HCT116 (cell line): ENCODE measurements at regions not wholly inside any gene's neighbourhood (a gene's known extent, or its start where the extent isn't known, plus 50 kb on each side); places are given as distances from the start of the nearest gene placed in this dataset.

ENCODE experiments used
- ATAC-seq: fragments of 200-7000 bp; cut with Tn5 transposase; 2 replicates; pipeline ENCODE4 v1.9.1; 2020; ENCODE audit warnings: mild to moderate bottlenecking, moderate library complexity
- BruUV-seq: library from RNA; stranded (reverse); fragments of 400-500 nt; replicated peaks from 2 replicates; lab custom pipeline; 2021; lab: Mats Ljungman, UMichigan
- CTCF ChIA-PET: fragments of 300-600 bp; sonication (Branson Sonifier 250); formaldehyde crosslinking; loops from one replicate; lab custom pipeline; 2021; ENCODE audit warnings: antibody characterized with exemption; lab: Charles Lee
- POLR2A ChIA-PET: fragments of 300-600, 350-600 bp; sonication (Branson Sonifier 250); formaldehyde crosslinking; loops from one replicate; lab custom pipeline; 2021; ENCODE audit warnings: antibody characterized with exemption; lab: Charles Lee
- RAD21 ChIA-PET, 2 experiments: fragments of 300-600 bp; sonication (Branson Sonifier 250); formaldehyde crosslinking; loops; one replicate each; lab custom pipeline; 2023; ENCODE audit warnings: low total read pairs in 2 of 2; ENCODE audit not compliant: uncharacterized antibody in 2 of 2, unreplicated experiment in 2 of 2, low non-redundant PET in 1 of 2; lab: Charles Lee
- DNase-seq: peaks from one replicate; pipeline ENCODE4 v3.0.0-alpha.2; 2010; ENCODE audit warnings: low read depth, low spot score
- H2AFZ ChIP-seq: fragments of 200-600 bp; shearing (Covaris generic), sonication (generic); 2 replicates; pipeline ENCODE4 v1.6.1; 2017; ENCODE audit warnings: low read depth, mixed run types, mixed read lengths, antibody characterized with exemption, low read length; ENCODE audit not compliant: poor library complexity, severe bottlenecking
- H3K27ac ChIP-seq: 2 replicates; pipeline ENCODE4 v1.5.1; 2012; ENCODE audit warnings: low read depth, low read length
- H3K27me3 ChIP-seq: fragments of 200-600 bp; sonication (generic); 2 replicates; pipeline ENCODE4 v1.6.1; 2016; ENCODE audit warnings: mixed run types, low read length, mixed read lengths; ENCODE audit not compliant: insufficient read depth
- H3K36me3 ChIP-seq, 2 experiments: fragments of 200-500 bp in 1 of 2; fragments of 200-600 bp in 1 of 2; sonication (Bioruptor generic) in 1 of 2; sonication (generic) in 1 of 2; 2 replicates each; pipeline versions ENCODE4 v1.5.1 to v1.6.1; 2014 to 2016; ENCODE audit warnings: low read length in 2 of 2, inconsistent platforms in 1 of 2, mixed read lengths in 1 of 2, mixed run types in 1 of 2; ENCODE audit not compliant: insufficient read depth in 2 of 2, control insufficient read depth in 1 of 2
- H3K4me1 ChIP-seq, 2 experiments: fragments of 200-600 bp in 1 of 2; sonication (generic) in 1 of 2; 2 replicates each; pipeline versions ENCODE4 v1.5.1 to v1.6.1; 2012 to 2017; ENCODE audit warnings: low read length in 2 of 2, inconsistent platforms in 1 of 2, mild to moderate bottlenecking in 1 of 2, mixed read lengths in 1 of 2, mixed run types in 1 of 2, moderate library complexity in 1 of 2; ENCODE audit not compliant: insufficient read depth in 2 of 2, control insufficient read depth in 1 of 2
- H3K4me2 ChIP-seq: fragments of 200-600 bp; sonication (generic); 2 replicates; pipeline ENCODE4 v1.6.1; 2017; ENCODE audit warnings: mixed run types, low read length, mixed read lengths
- H3K4me3 ChIP-seq, 2 experiments: fragments of 200-600 bp in 1 of 2; sonication (generic) in 1 of 2; replicated peaks in 1 of 2; 2 replicates each; pipeline ENCODE4 v1.5.1; 2011 to 2016; ENCODE audit warnings: low read length in 2 of 2, control low read depth in 1 of 2, low read depth in 1 of 2, mild to moderate bottlenecking in 1 of 2, mixed read lengths in 1 of 2, mixed run types in 1 of 2
- H3K79me2 ChIP-seq: fragments of 200-600 bp; sonication (generic); 2 replicates; pipeline ENCODE4 v1.6.1; 2017; ENCODE audit warnings: mild to moderate bottlenecking, mixed run types, low read length, moderate library complexity, mixed read lengths; ENCODE audit not compliant: insufficient read depth
- H3K9ac ChIP-seq: fragments of 200-600 bp; sonication (generic); 2 replicates; pipeline ENCODE4 v1.6.1; 2016; ENCODE audit warnings: low read length, mixed read lengths
- H3K9me2 ChIP-seq: fragments of 200-600 bp; sonication (generic), shearing (Covaris generic); 2 replicates; pipeline ENCODE4 v1.6.1; 2017; ENCODE audit warnings: mixed run types, mild to moderate bottlenecking, moderate library complexity; ENCODE audit not compliant: insufficient read depth
- H3K9me3 ChIP-seq, 2 experiments: fragments of 200-500 bp in 1 of 2; fragments of 200-600 bp in 1 of 2; sonication (Bioruptor generic) in 1 of 2; sonication (generic) in 1 of 2; 2 replicates each; pipeline ENCODE4 v1.6.1; 2014 to 2017; ENCODE audit warnings: low read length in 2 of 2, mixed read lengths in 2 of 2, inconsistent platforms in 1 of 2, low read depth in 1 of 2, mild to moderate bottlenecking in 1 of 2, mixed run types in 1 of 2, moderate library complexity in 1 of 2; ENCODE audit not compliant: control insufficient read depth in 1 of 2, insufficient read depth in 1 of 2
- H4K20me1 ChIP-seq: fragments of 200-600 bp; sonication (generic), shearing (Covaris generic); 2 replicates; pipeline ENCODE4 v1.6.1; 2017; ENCODE audit warnings: mixed run types, mild to moderate bottlenecking, moderate library complexity; ENCODE audit not compliant: insufficient read depth
- ELF1 ChIP-seq: IDR thresholded peaks from 2 replicates; pipeline ENCODE4 v1.6.1; 2012; ENCODE audit warnings: low read depth, borderline replicate concordance
- EZH2 ChIP-seq: fragments of 200-600 bp; sonication (generic); IDR thresholded peaks from 2 replicates; pipeline ENCODE4 v1.6.1; 2017; ENCODE audit warnings: antibody characterized with exemption, mixed run types
- FOSL1 ChIP-seq: IDR thresholded peaks from 2 replicates; pipeline ENCODE4 v1.6.1; 2012; ENCODE audit warnings: low read depth
- JUND ChIP-seq: IDR thresholded peaks from 2 replicates; pipeline ENCODE4 v1.6.1; 2012
- RAD21 ChIP-seq: IDR thresholded peaks from 2 replicates; pipeline ENCODE4 v1.6.1; 2012; ENCODE audit warnings: low read depth, mild to moderate bottlenecking
- SP1 ChIP-seq: IDR thresholded peaks from 2 replicates; pipeline ENCODE4 v1.6.1; 2012; ENCODE audit warnings: low read depth
- SRF ChIP-seq: IDR thresholded peaks from 2 replicates; pipeline ENCODE4 v1.6.1; 2012; ENCODE audit warnings: low read depth
- TCF7L2 ChIP-seq: IDR thresholded peaks from 2 replicates; pipeline ENCODE4 v1.7.0; 2011; ENCODE audit warnings: borderline replicate concordance, inconsistent platforms; ENCODE audit not compliant: insufficient read depth, insufficient read length; ENCODE audit errors: extremely low read depth
- YY1 ChIP-seq: IDR thresholded peaks from 2 replicates; pipeline ENCODE4 v1.6.1; 2011; ENCODE audit warnings: low read length, low read depth, moderate library complexity, mild to moderate bottlenecking; ENCODE audit not compliant: insufficient replicate concordance; ENCODE audit errors: extremely low read depth
- intact Hi-C: fragments of 100-400 bp; cut with micrococcal nuclease; formaldehyde crosslinking; loops from 2 replicates; pipeline ENCODE4 v1.10.0; 2022
- TF ChIP-seq, protein P1 (sequence below): IDR thresholded peaks from 2 replicates; pipeline ENCODE4 v1.6.1; 2012
- TF ChIP-seq, protein P2 (sequence below): IDR thresholded peaks from 2 replicates; pipeline ENCODE4 v1.6.1; 2011; ENCODE audit warnings: mild to moderate bottlenecking, low read length, moderate library complexity; ENCODE audit not compliant: insufficient replicate concordance; ENCODE audit errors: extremely low read depth
- TF ChIP-seq, protein P3 (sequence below): IDR thresholded peaks from 2 replicates; pipeline ENCODE4 v1.6.1; 2012

DNA sequence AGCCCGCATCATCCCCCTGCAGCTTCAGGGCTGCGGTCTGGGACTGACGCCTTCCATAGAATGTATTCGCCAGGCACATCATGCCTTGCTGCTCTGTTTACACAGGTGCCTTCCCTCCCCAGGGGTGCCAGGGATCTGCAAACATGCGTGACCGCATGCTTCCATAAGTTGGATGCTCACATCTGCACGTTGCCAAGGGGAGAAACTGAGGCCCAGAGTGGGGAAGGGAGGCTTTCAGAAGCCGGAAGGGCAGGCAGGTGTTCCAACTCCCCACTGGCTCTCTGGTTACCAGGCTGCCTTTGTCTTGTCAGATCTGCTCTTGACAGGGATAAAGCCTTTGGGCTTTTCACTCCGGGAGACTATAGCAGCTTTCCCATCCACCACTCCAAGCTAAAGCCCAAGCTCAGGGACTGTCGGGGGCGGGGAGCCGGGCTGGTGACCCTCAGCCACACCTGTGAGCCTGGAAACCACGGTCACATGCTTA, 125.8 kb upstream of the TNP1 start:
- BruUV-seq = no TSS peak
- TF ChIP-seq EZH2 = no peak
- no peak for TF ChIP-seq FOSL1
- TF ChIP-seq SRF = no peak
- no peak for TF ChIP-seq RAD21
- TF ChIP-seq, protein P1, sequence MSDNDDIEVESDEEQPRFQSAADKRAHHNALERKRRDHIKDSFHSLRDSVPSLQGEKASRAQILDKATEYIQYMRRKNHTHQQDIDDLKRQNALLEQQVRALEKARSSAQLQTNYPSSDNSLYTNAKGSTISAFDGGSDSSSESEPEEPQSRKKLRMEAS = no peak
- no peak for TF ChIP-seq ELF1
- TF ChIP-seq, protein P2, sequence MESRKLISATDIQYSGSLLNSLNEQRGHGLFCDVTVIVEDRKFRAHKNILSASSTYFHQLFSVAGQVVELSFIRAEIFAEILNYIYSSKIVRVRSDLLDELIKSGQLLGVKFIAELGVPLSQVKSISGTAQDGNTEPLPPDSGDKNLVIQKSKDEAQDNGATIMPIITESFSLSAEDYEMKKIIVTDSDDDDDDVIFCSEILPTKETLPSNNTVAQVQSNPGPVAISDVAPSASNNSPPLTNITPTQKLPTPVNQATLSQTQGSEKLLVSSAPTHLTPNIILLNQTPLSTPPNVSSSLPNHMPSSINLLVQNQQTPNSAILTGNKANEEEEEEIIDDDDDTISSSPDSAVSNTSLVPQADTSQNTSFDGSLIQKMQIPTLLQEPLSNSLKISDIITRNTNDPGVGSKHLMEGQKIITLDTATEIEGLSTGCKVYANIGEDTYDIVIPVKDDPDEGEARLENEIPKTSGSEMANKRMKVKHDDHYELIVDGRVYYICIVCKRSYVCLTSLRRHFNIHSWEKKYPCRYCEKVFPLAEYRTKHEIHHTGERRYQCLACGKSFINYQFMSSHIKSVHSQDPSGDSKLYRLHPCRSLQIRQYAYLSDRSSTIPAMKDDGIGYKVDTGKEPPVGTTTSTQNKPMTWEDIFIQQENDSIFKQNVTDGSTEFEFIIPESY = no peak
- TF ChIP-seq JUND = no peak
- TF ChIP-seq YY1 = no peak
- TF ChIP-seq SP1 = no peak
- no peak for TF ChIP-seq TCF7L2
- TF ChIP-seq, protein P3, sequence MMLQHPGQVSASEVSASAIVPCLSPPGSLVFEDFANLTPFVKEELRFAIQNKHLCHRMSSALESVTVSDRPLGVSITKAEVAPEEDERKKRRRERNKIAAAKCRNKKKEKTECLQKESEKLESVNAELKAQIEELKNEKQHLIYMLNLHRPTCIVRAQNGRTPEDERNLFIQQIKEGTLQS = no peak
- H3K4me3 ChIP-seq = no peak overlapping the region
- H3K27ac ChIP-seq = no peak overlapping the region
- intact Hi-C loops = no loop called here
- RAD21 ChIA-PET = no interaction called here
- POLR2A ChIA-PET = no interaction called here
- no peaks in the 10 kb centered on the region for H3K36me3 ChIP-seq
- no peak overlapping the region for H3K4me2 ChIP-seq
- DNase-seq = no peak
- H3K27me3 ChIP-seq = peaks cover 58% of the 10 kb centered on the region
- no peaks in the 10 kb centered on the region for H4K20me1 ChIP-seq
- no peak for ATAC-seq
- no peaks in the 10 kb centered on the region for H3K4me1 ChIP-seq
- H2AFZ ChIP-seq = no peak overlapping the region
- no peaks in the 10 kb centered on the region for H3K9me3 ChIP-seq
- no peaks in the 10 kb centered on the region for H3K9me2 ChIP-seq
- CTCF ChIA-PET = no interaction called here
- no peaks in the 10 kb centered on the region for H3K79me2 ChIP-seq
- no peak overlapping the region for H3K9ac ChIP-seq
